ENCODE measurements at regions not wholly inside any gene's neighbourhood (a gene's known extent, or its start where the extent isn't known, plus 50 kb on each side); places are given as distances from the start of the nearest gene placed in this dataset.

DNA sequence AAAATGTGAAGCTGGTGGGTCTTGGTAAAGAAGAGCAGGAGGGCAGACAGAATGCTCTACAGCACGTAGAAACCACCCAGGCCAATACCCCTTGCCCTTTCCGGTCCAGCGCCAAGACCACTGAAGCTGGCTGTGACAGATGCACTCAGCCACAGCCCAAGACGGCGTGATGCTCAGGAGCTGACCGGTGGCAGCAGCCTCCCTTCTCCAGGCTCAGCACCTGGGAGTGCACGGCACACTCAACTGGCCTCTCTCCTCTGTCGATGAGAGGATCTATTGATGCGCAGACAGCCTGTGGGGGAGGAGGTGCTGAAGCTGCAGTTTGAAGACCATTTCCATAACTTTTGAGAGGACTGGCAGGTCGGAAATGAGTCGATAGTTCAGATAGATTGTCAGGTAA lies 141.0 kb upstream of the MYT1L start:
- TF ChIP-seq, protein P1, sequence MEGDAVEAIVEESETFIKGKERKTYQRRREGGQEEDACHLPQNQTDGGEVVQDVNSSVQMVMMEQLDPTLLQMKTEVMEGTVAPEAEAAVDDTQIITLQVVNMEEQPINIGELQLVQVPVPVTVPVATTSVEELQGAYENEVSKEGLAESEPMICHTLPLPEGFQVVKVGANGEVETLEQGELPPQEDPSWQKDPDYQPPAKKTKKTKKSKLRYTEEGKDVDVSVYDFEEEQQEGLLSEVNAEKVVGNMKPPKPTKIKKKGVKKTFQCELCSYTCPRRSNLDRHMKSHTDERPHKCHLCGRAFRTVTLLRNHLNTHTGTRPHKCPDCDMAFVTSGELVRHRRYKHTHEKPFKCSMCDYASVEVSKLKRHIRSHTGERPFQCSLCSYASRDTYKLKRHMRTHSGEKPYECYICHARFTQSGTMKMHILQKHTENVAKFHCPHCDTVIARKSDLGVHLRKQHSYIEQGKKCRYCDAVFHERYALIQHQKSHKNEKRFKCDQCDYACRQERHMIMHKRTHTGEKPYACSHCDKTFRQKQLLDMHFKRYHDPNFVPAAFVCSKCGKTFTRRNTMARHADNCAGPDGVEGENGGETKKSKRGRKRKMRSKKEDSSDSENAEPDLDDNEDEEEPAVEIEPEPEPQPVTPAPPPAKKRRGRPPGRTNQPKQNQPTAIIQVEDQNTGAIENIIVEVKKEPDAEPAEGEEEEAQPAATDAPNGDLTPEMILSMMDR (IDR thresholded peaks at IDR 0.05): no peak
- no peak for TF ChIP-seq EZH2 (IDR thresholded peaks at IDR 0.05)
